ENCODE measurements at regions not wholly inside any gene's neighbourhood (a gene's known extent, or its start where the extent isn't known, plus 50 kb on each side); places are given as distances from the start of the nearest gene placed in this dataset.
"Not testable (repeated sequence)": the region's sequence is repeated elsewhere in the genome, so short reads cannot be mapped to it uniquely, and the experiment has no call there.

GRCh38 chrX:122625239-122625638 lies 558.8 kb upstream of the GRIA3 start:
- Mint-ChIP-seq H3K36me3 (ENCODE audit: low read depth) (peaks cover 4% of the 10 kb centered on the region), H3K27me3 (ENCODE audit: insufficient read depth) (no peaks in the 10 kb centered on the region), H3K4me1 (ENCODE audit: low read depth) (peaks cover 44% of the 10 kb centered on the region), H3K9me3 (peaks cover 4% of the 10 kb centered on the region; the same call in 1 of the 2 replicates), H3K27ac (peak overlapping the region; percentile 88), H3K4me3 (no peak overlapping the region)
- DNase-seq, result no peak
- TF ChIP-seq CTCF (IDR thresholded peaks at IDR 0.05), result no peak

GRCh38 chrX:122625821-122626220 lies 558.3 kb upstream of the GRIA3 start:
- no peaks in the 10 kb centered on the region; the same call in 1 of the 2 replicates for H3K36me3 Mint-ChIP-seq (ENCODE audit: low read depth)
- TF ChIP-seq CTCF (IDR thresholded peaks at IDR 0.05), result no peak
- peak overlapping the region; percentile 88 for H3K27ac Mint-ChIP-seq
- H3K4me3 Mint-ChIP-seq, result peak overlapping the region; percentile 56
- peaks cover 44% of the 10 kb centered on the region for H3K4me1 Mint-ChIP-seq (ENCODE audit: low read depth)
- peak; percentile 32 for DNase-seq
- H3K27me3 Mint-ChIP-seq (ENCODE audit: insufficient read depth), result no peaks in the 10 kb centered on the region
- no peaks in the 10 kb centered on the region; the same call in 1 of the 2 replicates for H3K9me3 Mint-ChIP-seq

DNA sequence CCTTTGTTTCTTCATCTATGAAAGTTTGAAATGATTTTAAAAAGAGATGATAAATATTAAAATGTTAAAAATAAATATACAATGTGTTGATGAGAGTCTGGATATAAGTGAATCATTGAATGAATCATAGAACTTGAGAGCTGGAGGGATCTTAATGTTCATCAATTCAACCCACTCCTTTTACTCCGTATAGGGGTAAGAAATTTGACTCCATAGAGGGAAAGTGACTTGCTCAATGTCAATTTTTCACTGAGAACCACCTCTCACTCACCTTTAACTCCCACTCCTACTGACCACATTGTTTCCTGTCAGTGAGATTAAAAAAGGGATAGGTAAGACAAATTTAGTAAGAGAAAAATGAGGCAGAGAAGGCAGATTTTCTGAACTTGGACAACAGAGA lies 557.2 kb upstream of the GRIA3 start:
- DNase-seq, result no peak
- no peak for TF ChIP-seq CTCF (IDR thresholded peaks at IDR 0.05)
- H3K9me3 Mint-ChIP-seq, result no peaks in the 10 kb centered on the region
- H3K27ac Mint-ChIP-seq, result peak overlapping the region; percentile 53; the same call in 1 of the 2 replicates
- H3K36me3 Mint-ChIP-seq (ENCODE audit: low read depth), result no peaks in the 10 kb centered on the region
- H3K27me3 Mint-ChIP-seq (ENCODE audit: insufficient read depth), result no peaks in the 10 kb centered on the region
- peaks cover 44% of the 10 kb centered on the region for H3K4me1 Mint-ChIP-seq (ENCODE audit: low read depth)
- no peak overlapping the region for H3K4me3 Mint-ChIP-seq

GRCh38 chrX:122641136-122641535 lies 542.9 kb upstream of the GRIA3 start:
- H3K4me1 Mint-ChIP-seq (ENCODE audit: low read depth), result peaks cover 15% of the 10 kb centered on the region
- no peaks in the 10 kb centered on the region for H3K9me3 Mint-ChIP-seq
- no peak for TF ChIP-seq CTCF (IDR thresholded peaks at IDR 0.05)
- no peak overlapping the region for H3K27ac Mint-ChIP-seq
- H3K4me3 Mint-ChIP-seq, result no peak overlapping the region
- H3K27me3 Mint-ChIP-seq (ENCODE audit: insufficient read depth), result no peaks in the 10 kb centered on the region
- DNase-seq, result peak; percentile 18
- H3K36me3 Mint-ChIP-seq (ENCODE audit: low read depth), result no peaks in the 10 kb centered on the region

- Mint-ChIP-seq H3K9me3 (no peaks in the 10 kb centered on the region), H3K4me3 (no peak overlapping the region), H3K4me1 (ENCODE audit: low read depth) (peaks cover 15% of the 10 kb centered on the region), H3K27me3 (ENCODE audit: insufficient read depth) (no peaks in the 10 kb centered on the region), H3K27ac (no peak overlapping the region), H3K36me3 (ENCODE audit: low read depth) (no peaks in the 10 kb centered on the region)
- no peak for TF ChIP-seq CTCF (IDR thresholded peaks at IDR 0.05)
- no peak for DNase-seq
Measured at GRCh38 chrX:122641826-122642225, 542.3 kb upstream of the GRIA3 start.

GRCh38 chrX:122655256-122655655 lies 528.8 kb upstream of the GRIA3 start:
- not testable (repeated sequence) for H3K9me3 Mint-ChIP-seq

More at GRCh38 chrX:122655256-122655655, 528.8 kb upstream of the GRIA3 start:
- peaks cover 13% of the 10 kb centered on the region for H3K4me1 Mint-ChIP-seq (ENCODE audit: low read depth)
- H3K27me3 Mint-ChIP-seq (ENCODE audit: insufficient read depth); H3K4me3 Mint-ChIP-seq; DNase-seq; H3K36me3 Mint-ChIP-seq (ENCODE audit: low read depth); H3K27ac Mint-ChIP-seq: not testable (repeated sequence)
